Stomach (tissue), 8 donors: ENCODE measurements at regions not wholly inside any gene's neighbourhood (a gene's known extent, or its start where the extent isn't known, plus 50 kb on each side); places are given as distances from the start of the nearest gene placed in this dataset.

ENCODE experiments used
- DNase-seq, 2 donors: peaks; one replicate each; pipeline versions ENCODE4 v3.0.0 to v3.0.0-alpha.2; 2013 to 2019
- H3K27ac ChIP-seq, 5 donors: fragments of 200-600 bp in 4 of 5; sonication (generic) in 4 of 5; one replicate each; pipeline ENCODE4 v1.5.1; 2013 to 2019; ENCODE audit warnings: mild to moderate bottlenecking in 1 of 5, moderate library complexity in 1 of 5
- H3K27me3 ChIP-seq, 3 donors: fragments of 200-600 bp; sonication (generic); one replicate each; pipeline ENCODE4 v1.5.1; 2017 to 2019; ENCODE audit warnings: mixed run types in 1 of 3
- H3K36me3 ChIP-seq, 4 donors: fragments of 200-600 bp; sonication (generic); 1 replicate in 3 of 4; 2 replicates in 1 of 4; pipeline ENCODE4 v1.5.1; 2016 to 2019
- H3K4me1 ChIP-seq, 4 donors: fragments of 200-600 bp; sonication (generic); one replicate each; pipeline ENCODE4 v1.5.1; 2016 to 2019
- H3K4me3 ChIP-seq, 4 donors: fragments of 200-600 bp; sonication (generic) in 3 of 4; one replicate each; pipeline ENCODE4 v1.5.1; 2016 to 2019; ENCODE audit warnings: mild to moderate bottlenecking in 1 of 4
- H3K9me3 ChIP-seq, 4 donors: fragments of 200-600 bp; sonication (generic); one replicate each; pipeline ENCODE4 v1.5.1; 2016 to 2019
- EP300 ChIP-seq: sonication (generic); formaldehyde crosslinking; IDR thresholded peaks from one replicate; pipeline ENCODE4 v1.6.1; 2017; ENCODE audit warnings: antibody characterized with exemption
- POLR2A ChIP-seq, 4 donors: fragments of 450-650 bp; IDR thresholded peaks; one replicate each; pipeline ENCODE4 v1.6.1; 2016; ENCODE audit warnings: antibody characterized with exemption in 4 of 4, control low read depth in 2 of 4, mild to moderate bottlenecking in 1 of 4, moderate library complexity in 1 of 4
- POLR2AphosphoS5 ChIP-seq, 3 donors: sonication (generic); formaldehyde crosslinking; IDR thresholded peaks; one replicate each; pipeline ENCODE4 v1.6.1; 2016; ENCODE audit warnings: antibody characterized with exemption in 3 of 3
- WGBS, 5 donors: extraction: QIAGEN DNeasy Blood & Tissue Kit in 3 of 5; methylation state at CpG; one replicate each; pipeline versions ENCODE4 v1.1.5 to v1.1.7; 2013 to 2018; 5-methylcytosine and 5-hydroxymethylcytosine counted together
- intact Hi-C: fragments of 100-400 bp; cut with DNase I; formaldehyde crosslinking; loops from one replicate; pipeline ENCODE4 v1.15.1; 2023; ENCODE audit warnings: low total_unique reads
- TF ChIP-seq, protein P1 (sequence below), 7 experiments: fragments of 450-650 bp in 4 of 7; fragments of 200-600 bp in 3 of 7; sonication (generic) in 3 of 7; IDR thresholded peaks; one replicate each; pipeline ENCODE4 v1.5.1; 2016 to 2019; ENCODE audit warnings: antibody characterized with exemption in 7 of 7, control low read depth in 2 of 7, mild to moderate bottlenecking in 1 of 7
- donor health status: healthy with polysubstance abuse.
- donor health status: Bipolar disorder and iron deficiency.
- donor health status: healthy.

DNA sequence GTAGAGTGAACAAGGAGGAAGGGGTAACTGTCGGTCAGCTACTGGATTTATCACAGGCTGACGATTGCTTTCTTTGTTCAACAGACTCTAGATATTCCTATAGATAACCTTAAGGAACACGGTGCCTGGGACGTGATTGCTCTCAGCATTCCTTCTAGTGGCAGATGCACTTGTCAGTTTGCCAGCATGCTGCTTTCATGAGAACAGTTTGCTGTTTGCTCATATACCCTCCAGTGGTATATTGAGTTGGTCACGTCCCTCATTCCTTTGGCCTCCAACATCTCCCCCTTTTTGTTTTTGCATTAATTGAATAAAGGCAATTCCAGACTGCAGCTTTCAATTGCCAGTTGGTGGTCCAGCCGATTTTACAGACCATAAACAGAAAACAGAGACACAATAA, 76.8 kb upstream of the BTN3A2 start:
- H3K27me3 ChIP-seq: no peaks in the 10 kb centered on the region
- TF ChIP-seq, protein P1, sequence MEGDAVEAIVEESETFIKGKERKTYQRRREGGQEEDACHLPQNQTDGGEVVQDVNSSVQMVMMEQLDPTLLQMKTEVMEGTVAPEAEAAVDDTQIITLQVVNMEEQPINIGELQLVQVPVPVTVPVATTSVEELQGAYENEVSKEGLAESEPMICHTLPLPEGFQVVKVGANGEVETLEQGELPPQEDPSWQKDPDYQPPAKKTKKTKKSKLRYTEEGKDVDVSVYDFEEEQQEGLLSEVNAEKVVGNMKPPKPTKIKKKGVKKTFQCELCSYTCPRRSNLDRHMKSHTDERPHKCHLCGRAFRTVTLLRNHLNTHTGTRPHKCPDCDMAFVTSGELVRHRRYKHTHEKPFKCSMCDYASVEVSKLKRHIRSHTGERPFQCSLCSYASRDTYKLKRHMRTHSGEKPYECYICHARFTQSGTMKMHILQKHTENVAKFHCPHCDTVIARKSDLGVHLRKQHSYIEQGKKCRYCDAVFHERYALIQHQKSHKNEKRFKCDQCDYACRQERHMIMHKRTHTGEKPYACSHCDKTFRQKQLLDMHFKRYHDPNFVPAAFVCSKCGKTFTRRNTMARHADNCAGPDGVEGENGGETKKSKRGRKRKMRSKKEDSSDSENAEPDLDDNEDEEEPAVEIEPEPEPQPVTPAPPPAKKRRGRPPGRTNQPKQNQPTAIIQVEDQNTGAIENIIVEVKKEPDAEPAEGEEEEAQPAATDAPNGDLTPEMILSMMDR (IDR thresholded peaks at IDR 0.05): no peak
- TF ChIP-seq POLR2A (IDR thresholded peaks at IDR 0.05) (no peak), POLR2AphosphoS5 (IDR thresholded peaks at IDR 0.05) (no peak), EP300 (no peak)
- intact Hi-C loops: no loop called here
- peaks cover 0 to 8% (median 2%) of the 10 kb centered on the region in 4 donors for H3K9me3 ChIP-seq
- WGBS, 5 donors: 79 to 90% (median 86%) methylated on average over 6 of the region's 6 CpGs
- no peaks in the 10 kb centered on the region for H3K36me3 ChIP-seq
- H3K4me1 ChIP-seq: peaks cover 0 to 21% (median 13%) of the 10 kb centered on the region in 4 donors
- H3K27ac ChIP-seq: no peak overlapping the region
- no peak overlapping the region for H3K4me3 ChIP-seq
- no peak for DNase-seq

DNA sequence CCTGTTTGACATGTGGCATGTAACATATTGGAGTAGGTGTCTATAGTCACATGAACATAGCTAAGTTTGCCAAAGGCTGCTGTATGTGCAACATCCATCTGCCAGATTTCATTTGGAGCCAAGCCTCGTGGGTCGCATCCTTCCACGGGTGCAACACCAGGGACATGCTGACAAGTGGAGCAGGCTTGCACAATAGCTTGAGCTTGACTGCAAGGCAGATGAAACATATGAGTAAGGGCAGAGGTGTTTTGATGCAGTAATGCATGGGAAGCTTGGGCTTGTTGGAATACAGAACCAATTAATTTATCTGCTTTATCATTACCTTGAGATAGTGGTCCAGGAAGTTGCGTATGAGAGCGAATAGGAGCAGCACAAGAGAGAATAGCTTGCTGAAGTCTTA, 74.1 kb upstream of the BTN3A2 start:
- no peak for TF ChIP-seq EP300
- TF ChIP-seq POLR2AphosphoS5 (IDR thresholded peaks at IDR 0.05): no peak
- TF ChIP-seq, protein P1 (IDR thresholded peaks at IDR 0.05): no peak
- TF ChIP-seq POLR2A (IDR thresholded peaks at IDR 0.05): no peak
- Histone ChIP-seq H3K36me3 (no peaks in the 10 kb centered on the region), H3K4me3 (no peak overlapping the region), H3K9me3 (peaks cover 0 to 8% (median 2%) of the 10 kb centered on the region in 4 donors), H3K27me3 (peaks cover 0 to 27% (median 0%) of the 10 kb centered on the region in 3 donors), H3K4me1 (peaks cover 0 to 16% (median 2%) of the 10 kb centered on the region in 4 donors), H3K27ac (no peak overlapping the region)
- intact Hi-C loops: no loop called here
- 60 to 81% (median 65%) methylated on average over 5 of the region's 5 CpGs for WGBS, 5 donors
- DNase-seq: no peak

GRCh38 chr6:26292709-26293108, 72.3 kb upstream of the BTN3A2 start:
- peaks cover 0 to 42% (median 0%) of the 10 kb centered on the region in 3 donors for H3K27me3 ChIP-seq
- H3K36me3 ChIP-seq: no peaks in the 10 kb centered on the region
- WGBS, 5 donors: 72 to 100% (median 86%) methylated on average over 1 of the region's 1 CpG
- peaks cover 0 to 8% (median 2%) of the 10 kb centered on the region in 4 donors for H3K9me3 ChIP-seq
- TF ChIP-seq EP300 (no peak), POLR2AphosphoS5 (IDR thresholded peaks at IDR 0.05) (no peak), POLR2A (IDR thresholded peaks at IDR 0.05) (no peak)
- TF ChIP-seq, protein P1 (IDR thresholded peaks at IDR 0.05): no peak
- no peak overlapping the region for H3K4me3 ChIP-seq
- intact Hi-C loops: no loop called here
- peaks cover 0 to 9% (median 3%) of the 10 kb centered on the region in 4 donors for H3K4me1 ChIP-seq
- no peak for DNase-seq
- no peak overlapping the region for H3K27ac ChIP-seq

GRCh38 chr6:26294302-26294701, 70.7 kb upstream of the BTN3A2 start:
- Histone ChIP-seq H3K4me1 (peaks cover 0 to 9% (median 3%) of the 10 kb centered on the region in 4 donors), H3K36me3 (no peaks in the 10 kb centered on the region), H3K27ac (no peak overlapping the region), H3K4me3 (no peak overlapping the region), H3K9me3 (no peaks in the 10 kb centered on the region), H3K27me3 (peaks cover 0 to 58% (median 0%) of the 10 kb centered on the region in 3 donors)
- DNase-seq: no peak
- WGBS, 5 donors: 65 to 76% (median 72%) methylated on average over 8 of the region's 8 CpGs
- intact Hi-C loops: no loop called here
- TF ChIP-seq POLR2A (IDR thresholded peaks at IDR 0.05) (no peak), EP300 (no peak), POLR2AphosphoS5 (IDR thresholded peaks at IDR 0.05) (no peak)
- TF ChIP-seq, protein P1 (IDR thresholded peaks at IDR 0.05): no peak
